Activated CD8-positive, alpha-beta T cell treated with anti-CD3 and anti-CD28 coated beads for 36 hours (primary cell): ENCODE measurements at regions not wholly inside any gene's neighbourhood (a gene's known extent, or its start where the extent isn't known, plus 50 kb on each side); places are given as distances from the start of the nearest gene placed in this dataset.

Source experiments
- ATAC-seq: fragments of 200-7000 bp; cut with Tn5 transposase; one replicate; pipeline ENCODE4 v1.10.0; 2021; ENCODE audit warnings: mild to moderate bottlenecking, moderate library complexity
- CTCF ChIA-PET: fragments of 350-600 bp; sonication (Branson Sonifier 250); formaldehyde crosslinking; loops from one replicate; lab custom pipeline; 2021; ENCODE audit warnings: antibody characterized with exemption; lab: Charles Lee
- POLR2A ChIA-PET: fragments of 350-600 bp; sonication (Branson Sonifier 250); formaldehyde crosslinking; loops from one replicate; lab custom pipeline; 2021; ENCODE audit warnings: antibody characterized with exemption; lab: Charles Lee
- DNase-seq: peaks from one replicate; pipeline ENCODE4 v3.0.0-alpha.2; 2020
- H3K27ac Mint-ChIP-seq: one replicate; pipeline ENCODE4 v1.8.0; 2021; ENCODE audit warnings: mild to moderate bottlenecking, mixed read lengths
- H3K27me3 Mint-ChIP-seq: one replicate; pipeline ENCODE4 v1.8.0; 2021; ENCODE audit warnings: mixed read lengths
- H3K36me3 Mint-ChIP-seq: one replicate; pipeline ENCODE4 v1.8.0; 2021; ENCODE audit warnings: low read depth, mixed read lengths
- H3K4me1 Mint-ChIP-seq: one replicate; pipeline ENCODE4 v1.8.0; 2021; ENCODE audit warnings: low read depth, mixed read lengths
- H3K4me3 Mint-ChIP-seq: one replicate; pipeline ENCODE4 v1.8.0; 2021; ENCODE audit warnings: mild to moderate bottlenecking, moderate library complexity, mixed read lengths
- H3K9me3 Mint-ChIP-seq: one replicate; pipeline ENCODE4 v1.8.0; 2021; ENCODE audit warnings: mixed read lengths
- intact Hi-C: fragments of 100-400 bp; cut with micrococcal nuclease; formaldehyde crosslinking; loops from one replicate; pipeline ENCODE4 v1.10.0; 2022
- TF ChIP-seq, protein P1 (sequence below): fragments of 200-600 bp; IDR thresholded peaks from one replicate; pipeline ENCODE4 v1.8.0; 2022; ENCODE audit warnings: antibody characterized with exemption, mild to moderate bottlenecking

DNA sequence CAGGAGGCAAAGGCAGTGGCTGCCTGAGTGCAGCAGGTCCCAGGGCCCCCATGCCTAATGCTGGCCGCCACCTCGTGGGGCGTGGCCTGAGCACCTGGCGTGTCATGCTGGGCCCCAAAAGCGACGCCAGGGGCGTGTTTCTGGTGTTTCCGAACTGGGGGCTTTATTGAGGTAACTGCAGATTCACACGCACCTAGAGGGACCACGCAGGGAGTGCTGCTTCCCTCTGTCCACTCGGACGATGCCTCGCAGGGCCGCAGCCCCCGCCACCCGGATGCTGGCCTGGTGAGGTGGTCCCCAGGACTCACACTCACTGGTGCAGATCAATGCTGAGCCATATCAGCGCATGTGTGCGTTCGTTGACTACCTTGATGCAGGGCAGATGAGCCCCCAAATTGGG is 736.2 kb downstream of the BRD1 start:
- Mint-ChIP-seq H3K4me1 (no peaks in the 10 kb centered on the region), H3K27me3 (no peaks in the 10 kb centered on the region), H3K9me3 (no peaks in the 10 kb centered on the region), H3K36me3 (no peaks in the 10 kb centered on the region), H3K4me3 (no peak overlapping the region), H3K27ac (no peak overlapping the region)
- DNase-seq = no peak
- TF ChIP-seq, protein P1, sequence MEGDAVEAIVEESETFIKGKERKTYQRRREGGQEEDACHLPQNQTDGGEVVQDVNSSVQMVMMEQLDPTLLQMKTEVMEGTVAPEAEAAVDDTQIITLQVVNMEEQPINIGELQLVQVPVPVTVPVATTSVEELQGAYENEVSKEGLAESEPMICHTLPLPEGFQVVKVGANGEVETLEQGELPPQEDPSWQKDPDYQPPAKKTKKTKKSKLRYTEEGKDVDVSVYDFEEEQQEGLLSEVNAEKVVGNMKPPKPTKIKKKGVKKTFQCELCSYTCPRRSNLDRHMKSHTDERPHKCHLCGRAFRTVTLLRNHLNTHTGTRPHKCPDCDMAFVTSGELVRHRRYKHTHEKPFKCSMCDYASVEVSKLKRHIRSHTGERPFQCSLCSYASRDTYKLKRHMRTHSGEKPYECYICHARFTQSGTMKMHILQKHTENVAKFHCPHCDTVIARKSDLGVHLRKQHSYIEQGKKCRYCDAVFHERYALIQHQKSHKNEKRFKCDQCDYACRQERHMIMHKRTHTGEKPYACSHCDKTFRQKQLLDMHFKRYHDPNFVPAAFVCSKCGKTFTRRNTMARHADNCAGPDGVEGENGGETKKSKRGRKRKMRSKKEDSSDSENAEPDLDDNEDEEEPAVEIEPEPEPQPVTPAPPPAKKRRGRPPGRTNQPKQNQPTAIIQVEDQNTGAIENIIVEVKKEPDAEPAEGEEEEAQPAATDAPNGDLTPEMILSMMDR = no peak
- POLR2A ChIA-PET = no interaction called here
- intact Hi-C loops = no loop called here
- CTCF ChIA-PET = no interaction called here
- ATAC-seq = no peak

DNA sequence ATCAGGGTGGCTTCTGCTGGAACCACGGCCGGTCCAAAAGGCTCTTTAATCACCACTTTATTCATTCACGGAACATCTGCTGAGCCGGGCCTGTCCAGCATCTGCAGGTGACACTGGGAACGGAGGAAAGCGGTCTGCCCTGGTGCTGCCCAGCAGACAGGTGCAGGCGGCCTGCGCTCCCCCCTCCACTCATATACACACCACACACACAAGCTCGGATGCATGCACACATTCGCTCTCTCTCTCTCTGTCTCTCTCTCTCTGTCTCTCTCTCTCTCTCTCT is 736.9 kb downstream of the BRD1 start:
- ATAC-seq (no peak), DNase-seq (no peak)
- ChIA-PET POLR2A (no interaction called here), CTCF (no interaction called here)
- TF ChIP-seq, protein P1 = no peak
- intact Hi-C loops = no loop called here
- H3K4me1 Mint-ChIP-seq = no peaks in the 10 kb centered on the region
- H3K4me3 Mint-ChIP-seq = no peak overlapping the region
- H3K27me3 Mint-ChIP-seq = no peaks in the 10 kb centered on the region
- H3K36me3 Mint-ChIP-seq = no peaks in the 10 kb centered on the region
- H3K27ac Mint-ChIP-seq = no peak overlapping the region
- no peaks in the 10 kb centered on the region for H3K9me3 Mint-ChIP-seq

DNA sequence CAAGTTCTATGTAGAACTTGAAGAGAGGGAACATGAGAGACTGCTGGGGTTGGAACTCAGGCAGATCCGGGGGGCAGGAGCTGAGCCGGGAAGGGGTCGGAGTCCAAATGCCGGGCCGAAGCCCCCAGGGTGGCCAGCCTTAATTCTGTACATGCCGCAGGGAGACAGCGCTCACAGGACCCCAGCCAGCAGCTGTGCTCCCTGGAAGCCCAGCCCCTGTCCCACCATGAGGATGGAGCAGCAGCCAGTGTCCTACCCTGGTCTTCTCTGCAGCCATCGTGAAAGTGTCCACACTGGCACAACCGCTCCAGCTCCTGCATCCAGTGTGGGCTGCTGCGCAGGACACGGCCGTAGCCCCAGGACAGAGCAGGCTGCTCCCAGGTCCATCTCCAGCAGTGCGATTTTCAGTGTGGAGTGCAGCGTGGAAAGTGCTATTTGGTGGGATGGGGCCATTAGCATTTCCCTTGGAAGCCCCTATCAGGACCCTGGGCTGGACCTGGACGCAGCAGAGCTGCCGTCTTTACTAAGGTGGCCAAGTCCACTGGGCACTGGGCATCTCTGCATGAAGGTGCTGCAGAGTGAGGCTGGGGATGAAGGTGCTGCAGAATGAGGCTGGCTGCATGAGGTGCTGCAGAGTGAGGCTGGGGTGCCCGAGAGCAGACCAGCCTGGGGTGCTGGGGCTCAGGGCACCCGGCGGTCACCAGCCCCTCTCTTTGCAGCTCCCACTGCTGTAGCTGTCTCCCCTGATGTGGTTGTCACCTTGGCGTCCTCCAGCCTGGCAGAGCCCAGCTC is 737.4 kb downstream of the BRD1 start:
- H3K27me3 Mint-ChIP-seq = no peaks in the 10 kb centered on the region
- no peak overlapping the region for H3K27ac Mint-ChIP-seq
- POLR2A ChIA-PET = no interaction called here
- no peaks in the 10 kb centered on the region for H3K9me3 Mint-ChIP-seq
- TF ChIP-seq, protein P1 = no peak
- intact Hi-C loops = no loop called here
- no peaks in the 10 kb centered on the region for H3K4me1 Mint-ChIP-seq
- ATAC-seq (no peak), DNase-seq (no peak)
- H3K4me3 Mint-ChIP-seq = no peak overlapping the region
- H3K36me3 Mint-ChIP-seq = no peaks in the 10 kb centered on the region
- CTCF ChIA-PET = no interaction called here

DNA sequence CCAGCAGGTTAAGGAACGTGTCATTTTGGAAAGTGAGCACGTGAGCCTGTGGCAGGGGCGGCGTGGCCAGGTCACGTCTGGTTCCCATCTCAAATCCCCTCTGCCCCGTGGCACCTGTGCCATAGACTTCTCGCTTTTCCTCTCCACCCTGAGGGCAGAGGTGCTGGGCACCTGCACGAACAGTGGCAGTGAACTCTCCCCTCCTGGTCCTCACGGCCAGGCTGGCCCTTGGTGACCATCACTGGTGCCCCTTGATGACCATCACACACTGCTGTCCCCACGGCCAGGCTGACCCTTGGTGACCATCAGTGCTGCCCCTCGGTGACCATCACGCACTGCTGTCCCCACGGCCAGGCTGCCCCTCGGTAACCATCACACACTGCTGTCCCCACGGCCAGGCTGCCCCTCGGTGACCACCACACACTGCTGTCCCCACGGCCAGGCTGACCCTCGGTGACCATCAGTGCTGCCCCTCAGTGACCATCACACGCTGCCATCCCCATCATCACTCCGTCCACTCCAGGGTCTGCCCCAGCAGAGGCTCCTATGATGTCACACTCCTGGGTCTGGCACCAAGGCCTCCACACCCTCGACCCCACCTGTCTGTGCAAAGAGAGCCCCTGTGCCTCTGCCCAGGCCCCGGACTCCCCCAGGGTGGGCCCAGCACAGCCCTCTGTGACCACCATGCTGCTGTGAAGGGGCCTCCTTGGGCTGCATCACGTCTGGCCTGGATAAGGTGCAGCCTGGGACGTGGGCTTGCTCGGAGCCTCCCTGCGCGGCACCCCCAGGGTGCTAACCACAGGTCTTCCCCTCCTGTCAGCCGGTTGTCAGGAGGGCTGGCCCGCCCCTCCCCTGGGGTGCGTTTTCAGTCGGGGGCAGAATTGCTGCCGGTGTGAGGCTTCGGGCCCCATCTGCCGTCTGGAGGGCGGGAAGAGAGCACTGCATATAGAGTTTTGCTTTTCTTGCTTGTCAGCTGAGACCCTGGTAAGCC is 738.6 kb downstream of the BRD1 start:
- Mint-ChIP-seq H3K27me3 (no peaks in the 10 kb centered on the region), H3K4me1 (no peaks in the 10 kb centered on the region), H3K4me3 (no peak overlapping the region), H3K9me3 (no peaks in the 10 kb centered on the region), H3K27ac (no peak overlapping the region), H3K36me3 (no peaks in the 10 kb centered on the region)
- ChIA-PET CTCF (no interaction called here), POLR2A (no interaction called here)
- intact Hi-C loops = no loop called here
- DNase-seq = no peak
- TF ChIP-seq, protein P1 = no peak
- no peak for ATAC-seq
